Esophagus muscularis mucosa (tissue), 4 donors: ENCODE measurements at regions not wholly inside any gene's neighbourhood (a gene's known extent, or its start where the extent isn't known, plus 50 kb on each side); places are given as distances from the start of the nearest gene placed in this dataset.
A peak's percentile ranks its signal among the peaks of the same experiment; 100 is the strongest.

Experiments used
- DNase-seq: peaks from one replicate; pipeline ENCODE4 v3.0.0-alpha.2; 2017; ENCODE audit errors: extremely low spot score
- H3K27ac ChIP-seq, 4 donors: fragments of 200-600 bp; sonication (generic); replicated peaks in 1 of 4; 1 replicate in 3 of 4; 2 replicates in 1 of 4; pipeline ENCODE4 v1.5.1; 2016 to 2019; ENCODE audit warnings: mild to moderate bottlenecking in 1 of 4
- H3K27me3 ChIP-seq, 4 donors: fragments of 200-600 bp; sonication (generic); one replicate each; pipeline versions ENCODE4 v1.5.1 to v1.6.0; 2016 to 2019
- H3K36me3 ChIP-seq, 4 donors: fragments of 200-600 bp; sonication (generic); one replicate each; pipeline ENCODE4 v1.5.1; 2016 to 2019
- H3K4me1 ChIP-seq, 4 donors: fragments of 200-600 bp; sonication (generic); one replicate each; pipeline ENCODE4 v1.5.1; 2016 to 2019
- H3K4me3 ChIP-seq, 4 donors: fragments of 200-600 bp; sonication (generic); 1 replicate in 2 of 4; 2 replicates in 2 of 4; pipeline ENCODE4 v1.5.1; 2016 to 2019; ENCODE audit warnings: mild to moderate bottlenecking in 4 of 4, moderate library complexity in 1 of 4
- H3K9me3 ChIP-seq, 4 donors: fragments of 200-600 bp; sonication (generic); 1 replicate in 3 of 4; 2 replicates in 1 of 4; pipeline ENCODE4 v1.5.1; 2016 to 2019
- EP300 ChIP-seq: sonication (generic); formaldehyde crosslinking; IDR thresholded peaks from one replicate; pipeline ENCODE4 v1.6.1; 2017; ENCODE audit warnings: antibody characterized with exemption
- POLR2A ChIP-seq: fragments of 450-650 bp; IDR thresholded peaks from one replicate; pipeline ENCODE4 v1.6.1; 2017; ENCODE audit warnings: antibody characterized with exemption, moderate library complexity, mild to moderate bottlenecking, low read depth
- POLR2AphosphoS5 ChIP-seq, 2 donors: sonication (generic); formaldehyde crosslinking; IDR thresholded peaks; one replicate each; pipeline ENCODE4 v1.6.1; 2017; ENCODE audit warnings: antibody characterized with exemption in 2 of 2
- WGBS: methylation state at CpG from one replicate; pipeline ENCODE4 v1.1.5; 2018; 5-methylcytosine and 5-hydroxymethylcytosine counted together
- intact Hi-C: fragments of 100-400 bp; cut with DNase I; formaldehyde crosslinking; loops from one replicate; pipeline ENCODE4 v1.15.1; 2023
- TF ChIP-seq, protein P1 (sequence below), 3 experiments: fragments of 200-600 bp in 2 of 3; fragments of 450-650 bp in 1 of 3; sonication (generic) in 2 of 3; IDR thresholded peaks; one replicate each; pipeline ENCODE4 v1.5.1; 2017 to 2019; ENCODE audit warnings: antibody characterized with exemption in 3 of 3, mild to moderate bottlenecking in 2 of 3, moderate library complexity in 1 of 3

DNA sequence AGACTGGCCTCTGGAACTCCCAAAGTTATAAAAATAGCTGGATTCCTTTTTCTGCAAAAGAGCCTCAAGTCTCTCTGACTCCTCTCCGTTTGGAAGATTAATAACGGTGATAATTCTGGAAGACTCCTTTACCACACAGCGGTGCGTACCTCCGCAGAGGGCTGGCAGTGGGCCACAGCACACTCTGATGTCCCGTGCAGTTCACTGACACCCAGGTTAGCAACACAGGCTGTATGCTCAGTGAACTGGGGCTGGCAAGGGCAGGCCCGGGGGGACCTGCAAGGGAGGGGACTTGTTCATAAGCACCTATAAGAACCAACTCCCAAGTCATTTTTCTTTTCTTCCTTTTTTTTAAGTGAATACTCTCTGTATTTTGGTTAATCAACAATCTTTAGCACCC lies 120.3 kb upstream of the TJP1 start:
- no peaks in the 10 kb centered on the region for H3K9me3 ChIP-seq
- H3K27ac ChIP-seq, result no peak overlapping the region
- no peak for DNase-seq
- 60% methylated on average over 7 of the region's 7 CpGs for WGBS
- H3K27me3 ChIP-seq, result no peaks in the 10 kb centered on the region
- no peak overlapping the region for H3K4me3 ChIP-seq
- H3K36me3 ChIP-seq, result no peaks in the 10 kb centered on the region
- intact Hi-C loops, result no loop called here
- TF ChIP-seq POLR2AphosphoS5 (IDR thresholded peaks at IDR 0.05) (no peak), POLR2A (no peak), EP300 (no peak)
- TF ChIP-seq, protein P1, sequence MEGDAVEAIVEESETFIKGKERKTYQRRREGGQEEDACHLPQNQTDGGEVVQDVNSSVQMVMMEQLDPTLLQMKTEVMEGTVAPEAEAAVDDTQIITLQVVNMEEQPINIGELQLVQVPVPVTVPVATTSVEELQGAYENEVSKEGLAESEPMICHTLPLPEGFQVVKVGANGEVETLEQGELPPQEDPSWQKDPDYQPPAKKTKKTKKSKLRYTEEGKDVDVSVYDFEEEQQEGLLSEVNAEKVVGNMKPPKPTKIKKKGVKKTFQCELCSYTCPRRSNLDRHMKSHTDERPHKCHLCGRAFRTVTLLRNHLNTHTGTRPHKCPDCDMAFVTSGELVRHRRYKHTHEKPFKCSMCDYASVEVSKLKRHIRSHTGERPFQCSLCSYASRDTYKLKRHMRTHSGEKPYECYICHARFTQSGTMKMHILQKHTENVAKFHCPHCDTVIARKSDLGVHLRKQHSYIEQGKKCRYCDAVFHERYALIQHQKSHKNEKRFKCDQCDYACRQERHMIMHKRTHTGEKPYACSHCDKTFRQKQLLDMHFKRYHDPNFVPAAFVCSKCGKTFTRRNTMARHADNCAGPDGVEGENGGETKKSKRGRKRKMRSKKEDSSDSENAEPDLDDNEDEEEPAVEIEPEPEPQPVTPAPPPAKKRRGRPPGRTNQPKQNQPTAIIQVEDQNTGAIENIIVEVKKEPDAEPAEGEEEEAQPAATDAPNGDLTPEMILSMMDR (IDR thresholded peaks at IDR 0.05), result no peak
- H3K4me1 ChIP-seq, result peaks cover 0 to 4% (median 0%) of the 10 kb centered on the region in 4 donors

DNA sequence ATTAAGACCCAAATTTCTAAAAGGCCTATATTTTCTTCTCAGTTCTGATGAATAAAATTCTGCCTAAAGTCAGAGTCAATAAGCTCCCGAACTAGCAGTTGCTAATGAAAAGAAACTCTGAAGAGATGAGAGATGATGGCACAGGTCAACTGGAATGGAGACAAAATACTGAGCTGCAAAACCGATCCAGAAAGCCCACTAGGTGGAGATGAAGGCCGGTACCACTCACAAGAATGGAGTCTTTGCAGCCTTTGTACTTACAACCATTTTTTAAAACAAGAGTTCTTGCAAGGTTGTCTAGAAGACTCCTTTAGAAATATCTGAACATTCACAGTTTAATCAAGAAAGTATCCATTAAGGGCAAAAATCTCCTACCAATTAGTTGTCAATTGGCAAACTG lies 119.9 kb upstream of the TJP1 start:
- TF ChIP-seq EP300, result no peak
- TF ChIP-seq, protein P1 (IDR thresholded peaks at IDR 0.05), result peak in 1 of 3 experiments; percentile 12
- 60% methylated on average over 3 of the region's 3 CpGs for WGBS
- H3K9me3 ChIP-seq, result no peaks in the 10 kb centered on the region
- H3K36me3 ChIP-seq, result no peaks in the 10 kb centered on the region
- H3K4me3 ChIP-seq, result no peak overlapping the region
- H3K4me1 ChIP-seq, result peaks cover 0 to 4% (median 0%) of the 10 kb centered on the region in 4 donors
- no peak for DNase-seq
- no peak overlapping the region for H3K27ac ChIP-seq
- H3K27me3 ChIP-seq, result no peaks in the 10 kb centered on the region
- intact Hi-C loops, result no loop called here

GRCh38 chr15:29939404-29939803 lies 117.1 kb upstream of the TJP1 start:
- DNase-seq, result no peak
- Histone ChIP-seq H3K4me1 (peaks cover 0 to 4% (median 0%) of the 10 kb centered on the region in 4 donors), H3K36me3 (no peaks in the 10 kb centered on the region), H3K9me3 (no peaks in the 10 kb centered on the region), H3K27me3 (peaks cover 0 to 8% (median 0%) of the 10 kb centered on the region in 4 donors), H3K4me3 (no peak overlapping the region), H3K27ac (no peak overlapping the region)
- TF ChIP-seq, protein P1 (IDR thresholded peaks at IDR 0.05), result no peak
- TF ChIP-seq POLR2A (no peak), EP300 (no peak), POLR2AphosphoS5 (IDR thresholded peaks at IDR 0.05) (no peak)
- intact Hi-C loops, result no loop called here
- WGBS, result 100% methylated on average over 1 of the region's 1 CpG

DNA sequence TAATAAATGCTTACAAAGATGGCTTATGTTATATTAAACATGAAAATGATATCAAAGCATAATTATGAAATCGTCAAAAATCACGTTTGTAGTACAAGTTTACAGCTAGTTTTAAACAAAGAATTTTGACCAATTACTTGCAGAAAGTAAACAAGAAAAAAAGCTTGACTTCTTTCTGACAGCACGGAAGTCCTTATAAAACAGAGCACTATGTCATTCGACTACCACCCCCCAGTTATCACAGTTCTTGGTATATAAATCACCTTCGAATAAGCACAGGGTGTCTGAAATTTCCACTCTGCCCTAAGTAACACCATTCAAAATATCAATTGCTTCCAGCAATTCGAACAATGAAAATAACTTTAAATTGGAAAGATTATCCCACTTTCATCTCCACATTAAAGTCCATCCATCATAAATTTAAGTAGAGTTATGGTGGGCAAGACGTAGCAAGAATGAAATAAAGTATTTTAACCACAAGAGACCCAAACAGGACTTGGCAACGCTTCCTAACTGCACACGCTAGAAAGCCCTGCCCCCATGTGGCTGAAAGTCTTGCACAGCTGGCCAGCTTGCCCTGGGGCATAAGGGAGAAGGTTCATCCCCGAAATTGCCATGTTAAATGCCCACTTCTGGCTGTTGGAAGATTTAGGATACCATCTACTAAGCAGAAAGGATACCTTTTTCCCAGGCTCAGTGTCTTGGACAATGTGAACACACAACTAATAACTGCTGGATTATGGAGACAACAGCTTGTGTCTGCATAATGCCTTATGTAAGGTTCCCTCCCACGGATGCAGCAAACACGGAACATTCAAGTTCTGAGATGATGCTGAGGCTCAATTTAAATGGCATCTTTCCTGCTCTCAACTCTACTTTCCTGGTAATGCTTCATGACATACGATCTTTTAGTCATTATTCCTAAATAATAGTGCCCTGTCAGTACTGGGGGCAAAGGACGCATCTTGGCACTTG lies 116.4 kb upstream of the TJP1 start:
- no peak overlapping the region for H3K27ac ChIP-seq

More for the DNA sequence above, 116.4 kb upstream of the TJP1 start:
- Histone ChIP-seq H3K36me3 (no peaks in the 10 kb centered on the region), H3K9me3 (no peaks in the 10 kb centered on the region), H3K4me1 (peaks cover 0 to 4% (median 0%) of the 10 kb centered on the region in 4 donors), H3K27me3 (peaks cover 0 to 8% (median 0%) of the 10 kb centered on the region in 4 donors), H3K4me3 (no peak overlapping the region)
- intact Hi-C loops, result no loop called here
- no peak for DNase-seq
- TF ChIP-seq POLR2A (no peak), EP300 (no peak), POLR2AphosphoS5 (IDR thresholded peaks at IDR 0.05) (no peak)
- TF ChIP-seq, protein P1 (IDR thresholded peaks at IDR 0.05), result no peak
- WGBS, result 71% methylated on average over 14 of the region's 14 CpGs
